ENCODE measurements at regions not wholly inside any gene's neighbourhood (a gene's known extent, or its start where the extent isn't known, plus 50 kb on each side); places are given as distances from the start of the nearest gene placed in this dataset.

GRCh38 chr2:18159896-18160295, 281.4 kb downstream of the KCNS3 start:
- TF ChIP-seq CTCF (conservative IDR thresholded peaks at IDR 0.05; ENCODE audit: low read depth, low read length) (no peak), MAFK (IDR thresholded peaks at IDR 0.05; ENCODE audit: low read depth, low read length) (no peak), CHD1 (IDR thresholded peaks at IDR 0.05; ENCODE audit: low read depth, low read length) (no peak), MXI1 (IDR thresholded peaks at IDR 0.05; ENCODE audit: borderline replicate concordance, low read depth, low read length) (no peak), SMC3 (IDR thresholded peaks at IDR 0.05; ENCODE audit: low read depth, low read length) (no peak), RFX5 (IDR thresholded peaks at IDR 0.05; ENCODE audit: low read depth, low read length) (no peak), POLR2A (IDR thresholded peaks at IDR 0.05; ENCODE audit: low read depth, low read length) (no peak), MAZ (IDR thresholded peaks at IDR 0.05; ENCODE audit: borderline replicate concordance, low read depth, low read length) (no peak), RAD21 (IDR thresholded peaks at IDR 0.05; ENCODE audit: low read length) (no peak), RCOR1 (IDR thresholded peaks at IDR 0.05; ENCODE audit: insufficient replicate concordance, low read length) (no peak), BHLHE40 (IDR thresholded peaks at IDR 0.05; ENCODE audit: low read depth, low read length) (no peak), FOS (IDR thresholded peaks at IDR 0.05; ENCODE audit: low read depth, low read length) (no peak), CEBPB (IDR thresholded peaks at IDR 0.05; ENCODE audit: low read depth, low read length) (no peak)
- TF ChIP-seq, protein P1, sequence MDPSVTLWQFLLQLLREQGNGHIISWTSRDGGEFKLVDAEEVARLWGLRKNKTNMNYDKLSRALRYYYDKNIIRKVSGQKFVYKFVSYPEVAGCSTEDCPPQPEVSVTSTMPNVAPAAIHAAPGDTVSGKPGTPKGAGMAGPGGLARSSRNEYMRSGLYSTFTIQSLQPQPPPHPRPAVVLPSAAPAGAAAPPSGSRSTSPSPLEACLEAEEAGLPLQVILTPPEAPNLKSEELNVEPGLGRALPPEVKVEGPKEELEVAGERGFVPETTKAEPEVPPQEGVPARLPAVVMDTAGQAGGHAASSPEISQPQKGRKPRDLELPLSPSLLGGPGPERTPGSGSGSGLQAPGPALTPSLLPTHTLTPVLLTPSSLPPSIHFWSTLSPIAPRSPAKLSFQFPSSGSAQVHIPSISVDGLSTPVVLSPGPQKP (IDR thresholded peaks at IDR 0.05; ENCODE audit: borderline replicate concordance, low read depth, low read length), result no peak

Measured in IMR-90 (cell line).